ENCODE measurements at regions not wholly inside any gene's neighbourhood (a gene's known extent, or its start where the extent isn't known, plus 50 kb on each side); places are given as distances from the start of the nearest gene placed in this dataset.

DNA sequence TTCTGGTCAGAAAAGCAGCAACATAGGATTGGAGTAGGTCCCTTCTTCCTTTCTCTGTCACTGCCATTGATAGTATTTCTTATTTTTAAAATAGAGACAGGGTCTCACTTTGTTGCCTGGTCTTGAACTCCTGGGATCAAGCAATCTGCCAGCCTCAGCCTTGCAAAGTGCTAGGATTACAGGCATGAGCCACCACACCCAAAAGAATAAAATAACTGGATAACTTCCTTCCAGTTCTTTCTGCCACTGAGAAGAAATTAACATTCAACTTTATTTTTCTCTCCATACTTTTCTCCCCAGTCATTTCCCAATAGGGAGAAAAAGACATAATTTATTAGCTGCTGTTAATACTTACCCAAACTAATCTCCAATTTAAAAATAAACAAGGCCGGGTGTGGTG is 91.9 kb upstream of the MED13 start:
- TF ChIP-seq EZH2 (IDR thresholded peaks at IDR 0.05), result no peak
- no peak for TF ChIP-seq POLR2AphosphoS5 (IDR thresholded peaks at IDR 0.05; ENCODE audit: borderline replicate concordance, low read depth, low read length)
- no peak for TF ChIP-seq FOXP2 (optimal IDR thresholded peaks at IDR 0.05; ENCODE audit: control extremely low read depth, extremely low read length, insufficient read depth)

All from SK-N-MC (cell line).